Esophagus muscularis mucosa (tissue), 3 donors: ENCODE measurements at regions not wholly inside any gene's neighbourhood (a gene's known extent, or its start where the extent isn't known, plus 50 kb on each side); places are given as distances from the start of the nearest gene placed in this dataset.

Source experiments
- CTCF ChIP-seq, 3 experiments: fragments of 200-600 bp in 2 of 3; fragments of 450-650 bp in 1 of 3; sonication (generic) in 2 of 3; IDR thresholded peaks; one replicate each; pipeline ENCODE4 v1.5.1; 2017 to 2019; ENCODE audit warnings: antibody characterized with exemption in 3 of 3, mild to moderate bottlenecking in 2 of 3, moderate library complexity in 1 of 3
- POLR2A ChIP-seq: fragments of 450-650 bp; IDR thresholded peaks from one replicate; pipeline ENCODE4 v1.6.1; 2017; ENCODE audit warnings: antibody characterized with exemption, moderate library complexity, mild to moderate bottlenecking, low read depth
- POLR2AphosphoS5 ChIP-seq, 2 donors: sonication (generic); formaldehyde crosslinking; IDR thresholded peaks; one replicate each; pipeline ENCODE4 v1.6.1; 2017; ENCODE audit warnings: antibody characterized with exemption in 2 of 2

DNA sequence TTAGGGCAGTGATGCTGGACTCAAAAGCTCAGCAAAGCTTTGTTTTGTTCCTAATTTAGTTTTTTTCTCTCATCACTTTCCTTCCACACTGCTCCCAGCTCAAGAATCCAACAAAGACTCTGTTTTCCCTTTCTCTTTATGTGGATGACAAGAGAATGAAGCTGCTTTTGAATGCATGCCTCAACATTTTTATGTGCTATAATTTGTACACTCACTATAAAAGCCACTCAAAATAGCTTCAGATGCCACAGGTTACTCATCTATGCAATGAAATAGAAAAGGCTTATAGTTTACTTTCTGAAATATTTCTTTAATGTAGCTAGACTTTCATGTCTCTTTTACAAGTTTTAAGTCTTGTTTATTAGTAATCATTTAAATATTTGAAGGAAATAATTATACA is 714.9 kb downstream of the OTOL1 start:
- TF ChIP-seq CTCF (IDR thresholded peaks at IDR 0.05) = no peak
- no peak for TF ChIP-seq POLR2AphosphoS5 (IDR thresholded peaks at IDR 0.05)
- TF ChIP-seq POLR2A = no peak
